IMR-90 (cell line): ENCODE measurements at regions not wholly inside any gene's neighbourhood (a gene's known extent, or its start where the extent isn't known, plus 50 kb on each side); places are given as distances from the start of the nearest gene placed in this dataset.

Experiments used
- ATAC-seq: fragments of 200-7000 bp; cut with Tn5 transposase; 2 replicates; pipeline ENCODE4 v1.9.1; 2020; ENCODE audit warnings: low read depth, mild to moderate bottlenecking, moderate library complexity
- BruUV-seq: library from RNA; stranded (reverse); fragments of 400-500 nt; replicated peaks from 2 replicates; lab custom pipeline; 2021; lab: Mats Ljungman, UMichigan
- CTCF ChIA-PET: fragments of 300-600 bp; formaldehyde crosslinking; extraction: SDS; loops from one replicate; lab custom pipeline; 2021; ENCODE audit warnings: antibody characterized with exemption; lab: Yijun Ruan, JAX
- POLR2A ChIA-PET: fragments of 300-600 bp; sonication (Branson Sonifier 250); formaldehyde crosslinking; loops from one replicate; lab custom pipeline; 2022; ENCODE audit warnings: antibody characterized with exemption; ENCODE audit not compliant: unreplicated experiment; lab: Charles Lee
- DNase-seq: peaks from one replicate; pipeline ENCODE4 v3.0.0; 2013
- H2AFZ ChIP-seq: replicated peaks from 2 replicates; pipeline ENCODE3; 2013; ENCODE audit warnings: low read length, mild to moderate bottlenecking; ENCODE audit not compliant: poor library complexity
- H2AK5ac ChIP-seq: 2 replicates; pipeline ENCODE4 v1.6.1; 2013; ENCODE audit warnings: low read depth, low read length, inconsistent platforms
- H2AK9ac ChIP-seq: replicated peaks from 2 replicates; pipeline ENCODE3; 2013; ENCODE audit warnings: mild to moderate bottlenecking, low read depth, low read length, moderate library complexity; ENCODE audit not compliant: poor library complexity
- H2BK120ac ChIP-seq: 2 replicates; pipeline ENCODE4 v1.6.1; 2013; ENCODE audit warnings: low read depth, low read length, inconsistent platforms
- H2BK15ac ChIP-seq: 3 replicates; pipeline ENCODE4 v1.6.1; 2013; ENCODE audit warnings: low read depth, low read length, inconsistent platforms
- H2BK20ac ChIP-seq: 2 replicates; pipeline ENCODE4 v1.6.1; 2013; ENCODE audit warnings: low read depth, mild to moderate bottlenecking, inconsistent platforms, low read length, moderate library complexity
- H2BK5ac ChIP-seq: 2 replicates; pipeline ENCODE4 v1.6.1; 2013; ENCODE audit warnings: mild to moderate bottlenecking, low read depth, low read length, inconsistent platforms; ENCODE audit not compliant: poor library complexity, severe bottlenecking
- H3K14ac ChIP-seq: replicated peaks from 2 replicates; pipeline ENCODE4 v1.6.1; 2013; ENCODE audit warnings: low read depth, low read length, inconsistent platforms
- H3K18ac ChIP-seq: 2 replicates; pipeline ENCODE4 v1.6.1; 2013; ENCODE audit warnings: low read depth, low read length, control low read depth
- H3K23ac ChIP-seq: 2 replicates; pipeline ENCODE4 v1.6.1; 2013; ENCODE audit warnings: low read depth, low read length, inconsistent platforms
- H3K27ac ChIP-seq: 2 replicates; pipeline ENCODE4 v1.5.1; 2013; ENCODE audit warnings: mild to moderate bottlenecking, control low read depth, low read length; ENCODE audit not compliant: insufficient read depth
- H3K27me3 ChIP-seq: 2 replicates; pipeline ENCODE4 v1.6.1; 2013; ENCODE audit warnings: low read length; ENCODE audit not compliant: control insufficient read depth, insufficient read depth
- H3K36me3 ChIP-seq: 2 replicates; pipeline ENCODE4 v1.6.1; 2013; ENCODE audit warnings: low read length, mixed read lengths; ENCODE audit not compliant: control insufficient read depth, insufficient read depth
- H3K4ac ChIP-seq: 2 replicates; pipeline ENCODE4 v1.6.1; 2013; ENCODE audit warnings: low read depth, low read length, inconsistent platforms
- H3K4me1 ChIP-seq: 2 replicates; pipeline ENCODE4 v1.6.1; 2013; ENCODE audit warnings: low read length, mixed read lengths; ENCODE audit not compliant: control insufficient read depth, insufficient read depth
- H3K4me2 ChIP-seq: 2 replicates; pipeline ENCODE4 v1.6.1; 2013; ENCODE audit warnings: low read depth, mild to moderate bottlenecking, control low read depth, low read length, moderate library complexity
- H3K4me3 ChIP-seq: 2 replicates; pipeline ENCODE4 v1.5.1; 2013; ENCODE audit warnings: low read depth, mild to moderate bottlenecking, control low read depth, low read length, moderate library complexity; ENCODE audit not compliant: insufficient read depth
- H3K56ac ChIP-seq: 2 replicates; pipeline ENCODE4 v1.6.1; 2013; ENCODE audit warnings: low read length, inconsistent platforms; ENCODE audit not compliant: insufficient read depth; ENCODE audit errors: extremely low read depth
- H3K79me1 ChIP-seq, 2 experiments: 2 replicates each; pipeline ENCODE4 v1.6.1; 2013; ENCODE audit warnings: low read length in 2 of 2, inconsistent platforms in 1 of 2, low read depth in 1 of 2
- H3K9ac ChIP-seq: 2 replicates; pipeline ENCODE4 v1.6.1; 2013; ENCODE audit warnings: low read depth, low read length, control low read depth
- H3K9me1 ChIP-seq: 2 replicates; pipeline ENCODE4 v1.6.1; 2013; ENCODE audit warnings: low read length, inconsistent platforms; ENCODE audit not compliant: insufficient read depth
- H3K9me3 ChIP-seq: 2 replicates; pipeline ENCODE4 v1.6.1; 2013; ENCODE audit warnings: low read length; ENCODE audit not compliant: control insufficient read depth, insufficient read depth
- H4K20me1 ChIP-seq: 2 replicates; pipeline ENCODE4 v1.6.1; 2013; ENCODE audit warnings: low read length, inconsistent platforms; ENCODE audit not compliant: insufficient read depth
- H4K5ac ChIP-seq: 2 replicates; pipeline ENCODE4 v1.6.1; 2013; ENCODE audit warnings: mild to moderate bottlenecking, low read depth, low read length, control low read depth
- H4K8ac ChIP-seq, 2 experiments: 2 replicates each; pipeline ENCODE4 v1.6.1; 2013; ENCODE audit warnings: low read depth in 2 of 2, low read length in 2 of 2, control low read depth in 1 of 2, inconsistent platforms in 1 of 2
- H4K91ac ChIP-seq: 2 replicates; pipeline ENCODE4 v1.6.1; 2013; ENCODE audit warnings: low read depth, low read length, inconsistent platforms; ENCODE audit not compliant: insufficient read depth
- FOS ChIP-seq: fragments of 150-350 bp; IDR thresholded peaks from 2 replicates; pipeline ENCODE4 v1.6.1; 2016; ENCODE audit warnings: low read depth, low read length
- SMC3 ChIP-seq: fragments of 150-350 bp; IDR thresholded peaks from 2 replicates; pipeline ENCODE4 v1.6.1; 2016; ENCODE audit warnings: low read depth, mild to moderate bottlenecking, antibody characterized with exemption, low read length, moderate library complexity
- WGBS, 2 experiments: methylation state at CpG; one replicate each; pipeline versions ENCODE4 v1.1.5 to v1.1.7; 2013; ENCODE audit warnings: missing lambda C conversion rate in 2 of 2; ENCODE audit not compliant: insufficient read length in 1 of 2; ENCODE audit errors: extremely low coverage in 2 of 2; 5-methylcytosine and 5-hydroxymethylcytosine counted together
- dilution Hi-C: fragments of 300-500 bp; cut with HindIII; formaldehyde crosslinking; loops from one replicate; pipeline ENCODE4 v1.14.3; 2018; ENCODE audit warnings: low sequenced_read_pairs; ENCODE audit not compliant: unreplicated experiment
- in situ Hi-C: fragments of 300-500 bp; cut with MboI; formaldehyde crosslinking; loops from 3 replicates; pipeline ENCODE4 v1.14.3; 2019; ENCODE audit warnings: low sequenced_read_pairs, inconsistent platforms, mixed read lengths
- intact Hi-C: fragments of 100-400 bp; cut with micrococcal nuclease; formaldehyde crosslinking; loops from 2 replicates; pipeline ENCODE4 v1.10.0; 2022

DNA sequence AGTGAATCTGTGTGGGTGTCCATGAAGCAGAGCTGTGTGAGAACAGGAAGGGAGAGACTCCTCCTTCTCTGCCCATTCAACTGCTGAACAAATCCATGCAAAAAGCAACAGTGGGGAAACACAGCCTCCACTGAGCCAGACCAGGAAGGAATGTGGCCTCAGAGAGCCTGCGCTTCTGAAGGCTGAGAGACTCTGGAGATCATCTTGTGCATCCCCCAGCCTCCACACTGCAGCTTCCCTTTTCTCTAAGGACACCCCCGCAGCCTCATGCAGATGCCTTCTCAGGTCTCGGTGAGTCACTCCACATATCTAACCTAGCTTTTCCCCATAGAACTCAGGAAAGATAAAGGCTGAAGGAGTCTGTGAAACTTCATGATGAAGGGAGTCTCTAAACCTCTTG, 402.9 kb downstream of the TNS1 start:
- no peak overlapping the region for H4K8ac ChIP-seq
- no peak overlapping the region for H2AK9ac ChIP-seq
- no peak overlapping the region for H2BK120ac ChIP-seq
- CTCF ChIA-PET = no interaction called here
- no peaks in the 10 kb centered on the region for H3K79me1 ChIP-seq
- H3K4ac ChIP-seq = no peak overlapping the region
- no peak overlapping the region for H3K56ac ChIP-seq
- no peak overlapping the region for H2BK20ac ChIP-seq
- H3K4me1 ChIP-seq = no peaks in the 10 kb centered on the region
- dilution Hi-C loops = no loop called here
- H4K91ac ChIP-seq = no peak overlapping the region
- H3K9ac ChIP-seq = no peak overlapping the region
- WGBS, 2 experiments = no CpG with 5 or more reads among the region's 3 CpGs
- ATAC-seq (peak; percentile 35; the same call in 1 of the 2 replicates), DNase-seq (peak; percentile 29)
- H3K36me3 ChIP-seq = no peaks in the 10 kb centered on the region
- H3K9me3 ChIP-seq = no peaks in the 10 kb centered on the region
- no peak overlapping the region for H2BK15ac ChIP-seq
- in situ Hi-C loops = no loop called here
- intact Hi-C loops = loop anchor here (5.0 kb wide), 1 partner anchor 42 kb away; no protein-coding TSS in a partner anchor
- H2AK5ac ChIP-seq = no peak overlapping the region
- H3K14ac ChIP-seq = no peak overlapping the region
- BruUV-seq = no TSS peak
- no peak overlapping the region for H3K4me3 ChIP-seq
- no peak overlapping the region for H2AFZ ChIP-seq
- H4K20me1 ChIP-seq = no peaks in the 10 kb centered on the region
- no peak overlapping the region for H3K27ac ChIP-seq
- no peak overlapping the region for H2BK5ac ChIP-seq
- TF ChIP-seq FOS (0 out of 2 replicates have a peak, but pooled peaks have one; percentile 10), SMC3 (no peak)
- no peaks in the 10 kb centered on the region for H3K9me1 ChIP-seq
- H3K4me2 ChIP-seq = no peak overlapping the region
- H3K23ac ChIP-seq = no peak overlapping the region
- POLR2A ChIA-PET = no interaction called here
- no peak overlapping the region for H4K5ac ChIP-seq
- H3K27me3 ChIP-seq = peaks cover 67% of the 10 kb centered on the region
- no peak overlapping the region for H3K18ac ChIP-seq
